Ovary (tissue), 7 donors: ENCODE measurements at regions not wholly inside any gene's neighbourhood (a gene's known extent, or its start where the extent isn't known, plus 50 kb on each side); places are given as distances from the start of the nearest gene placed in this dataset.

Experiments
- DNase-seq, 5 donors: peaks; one replicate each; pipeline ENCODE4 v3.0.0-alpha.2; 2019 to 2020
- H3K27ac ChIP-seq, 2 donors: fragments of 200-600 bp; one replicate each; pipeline versions ENCODE4 v1.5.1 to v1.8.0; 2019 to 2022
- H3K27me3 ChIP-seq: fragments of 200-600 bp; one replicate; pipeline ENCODE4 v1.8.0; 2022
- H3K36me3 ChIP-seq: fragments of 200-600 bp; sonication (generic); one replicate; pipeline ENCODE4 v1.5.1; 2019
- H3K4me1 ChIP-seq: one replicate; pipeline ENCODE4 v1.8.1; 2013; ENCODE audit warnings: mild to moderate bottlenecking, moderate library complexity; ENCODE audit not compliant: insufficient read depth
- H3K4me3 ChIP-seq: fragments of 200-600 bp; sonication (generic); one replicate; pipeline ENCODE4 v1.5.1; 2017
- H3K9me3 ChIP-seq, 2 donors: fragments of 200-600 bp in 1 of 2; sonication (generic) in 1 of 2; one replicate each; pipeline versions ENCODE4 v1.5.1 to v1.8.1; 2013 to 2019; ENCODE audit warnings: mild to moderate bottlenecking in 1 of 2, moderate library complexity in 1 of 2
- EP300 ChIP-seq: sonication (generic); formaldehyde crosslinking; IDR thresholded peaks from one replicate; pipeline ENCODE4 v1.6.1; 2017; ENCODE audit warnings: antibody characterized with exemption
- POLR2A ChIP-seq: fragments of 450-650 bp; IDR thresholded peaks from one replicate; pipeline ENCODE4 v1.6.1; 2017; ENCODE audit warnings: antibody characterized with exemption, mild to moderate bottlenecking, moderate library complexity
- WGBS, 3 donors: extraction: QIAGEN DNeasy Blood & Tissue Kit in 1 of 3; methylation state at CpG; one replicate each; pipeline versions ENCODE4 v1.1.5 to v1.1.7; 2013 to 2017; 5-methylcytosine and 5-hydroxymethylcytosine counted together
- intact Hi-C, 4 donors: fragments of 100-400 bp; cut with DNase I; formaldehyde crosslinking; loops; one replicate each; pipeline versions ENCODE4 v1.11.0 to v1.15.1; 2022 to 2023
- TF ChIP-seq, protein P1 (sequence below), 3 donors: fragments of 450-650 bp in 2 of 3; fragments of 200-600 bp in 1 of 3; IDR thresholded peaks; one replicate each; pipeline versions ENCODE4 v1.5.1 to v1.8.0; 2016 to 2022; ENCODE audit warnings: antibody characterized with exemption in 3 of 3, mild to moderate bottlenecking in 1 of 3
- donor health status: DM: no; HTN: no; CAD: no; lungs with moderate emphysema.
- donor health status: DM: no; HTN: no; CAD: no.
- donor health status: Bipolar disorder and iron deficiency.
- donor health status: DM: no; HTN: no; CAD: no.
- donor health status: DM: yes; HTN: yes; CAD: no.

DNA sequence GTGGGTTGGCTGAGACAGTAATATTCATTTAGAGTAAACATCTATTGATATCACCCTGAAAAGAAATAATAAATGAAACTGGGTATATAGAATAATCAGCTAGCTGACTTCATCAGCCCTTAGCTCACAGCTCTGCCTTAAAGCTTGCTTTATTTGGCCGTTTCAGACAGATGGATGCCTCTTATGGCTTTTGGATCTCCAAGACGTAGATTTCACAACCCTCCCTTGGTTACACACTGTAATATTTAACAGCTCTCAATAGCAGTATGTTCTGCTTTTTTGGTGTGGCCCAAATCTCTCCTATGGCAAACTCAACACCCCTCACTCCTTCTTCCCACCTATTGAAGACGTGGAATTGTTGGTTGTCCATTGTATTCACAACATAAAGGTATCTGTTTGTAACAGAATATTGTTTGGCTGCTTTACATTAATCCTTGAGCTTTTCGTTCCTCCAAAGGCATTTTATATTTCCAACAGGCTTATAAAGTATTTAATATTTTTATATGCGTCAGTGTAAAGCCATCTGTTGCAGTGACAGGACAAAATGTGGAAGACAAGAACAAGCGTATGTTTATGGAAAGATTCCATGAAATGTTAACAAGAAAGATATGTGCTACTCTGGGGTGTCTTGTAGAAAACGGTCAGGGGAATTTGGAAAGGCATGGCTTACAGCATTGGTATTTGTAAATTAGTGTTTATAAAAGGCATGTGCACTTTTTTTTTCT lies 837.0 kb upstream of the RBFOX1 start:
- H3K27ac ChIP-seq = no peak overlapping the region
- H3K36me3 ChIP-seq = no peaks in the 10 kb centered on the region
- no peak overlapping the region for H3K4me3 ChIP-seq
- WGBS, 3 donors = 65 to 79% (median 67%) methylated on average over 7 of the region's 7 CpGs
- TF ChIP-seq, protein P1, sequence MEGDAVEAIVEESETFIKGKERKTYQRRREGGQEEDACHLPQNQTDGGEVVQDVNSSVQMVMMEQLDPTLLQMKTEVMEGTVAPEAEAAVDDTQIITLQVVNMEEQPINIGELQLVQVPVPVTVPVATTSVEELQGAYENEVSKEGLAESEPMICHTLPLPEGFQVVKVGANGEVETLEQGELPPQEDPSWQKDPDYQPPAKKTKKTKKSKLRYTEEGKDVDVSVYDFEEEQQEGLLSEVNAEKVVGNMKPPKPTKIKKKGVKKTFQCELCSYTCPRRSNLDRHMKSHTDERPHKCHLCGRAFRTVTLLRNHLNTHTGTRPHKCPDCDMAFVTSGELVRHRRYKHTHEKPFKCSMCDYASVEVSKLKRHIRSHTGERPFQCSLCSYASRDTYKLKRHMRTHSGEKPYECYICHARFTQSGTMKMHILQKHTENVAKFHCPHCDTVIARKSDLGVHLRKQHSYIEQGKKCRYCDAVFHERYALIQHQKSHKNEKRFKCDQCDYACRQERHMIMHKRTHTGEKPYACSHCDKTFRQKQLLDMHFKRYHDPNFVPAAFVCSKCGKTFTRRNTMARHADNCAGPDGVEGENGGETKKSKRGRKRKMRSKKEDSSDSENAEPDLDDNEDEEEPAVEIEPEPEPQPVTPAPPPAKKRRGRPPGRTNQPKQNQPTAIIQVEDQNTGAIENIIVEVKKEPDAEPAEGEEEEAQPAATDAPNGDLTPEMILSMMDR (IDR thresholded peaks at IDR 0.05) = no peak
- TF ChIP-seq EP300 = no peak
- no peak for TF ChIP-seq POLR2A
- no peak for DNase-seq
- intact Hi-C loops = no loop called here
- no peaks in the 10 kb centered on the region for H3K27me3 ChIP-seq
- no peaks in the 10 kb centered on the region for H3K9me3 ChIP-seq
- H3K4me1 ChIP-seq = no peaks in the 10 kb centered on the region

GRCh38 chr16:6494716-6495115 lies 837.9 kb upstream of the RBFOX1 start:
- H3K4me3 ChIP-seq = no peak overlapping the region
- TF ChIP-seq, protein P1 (IDR thresholded peaks at IDR 0.05) = no peak
- no peak for TF ChIP-seq POLR2A
- no peak for TF ChIP-seq EP300
- no peaks in the 10 kb centered on the region for H3K36me3 ChIP-seq

GRCh38 chr16:6493555-6493954 lies 839.1 kb upstream of the RBFOX1 start:
- intact Hi-C loops = no loop called here
- no peak overlapping the region for H3K27ac ChIP-seq
- no peaks in the 10 kb centered on the region for H3K36me3 ChIP-seq
- WGBS, 3 donors = 78 to 82% (median 82%) methylated on average over 6 of the region's 6 CpGs
- no peak for TF ChIP-seq EP300
- no peaks in the 10 kb centered on the region for H3K9me3 ChIP-seq
- H3K4me1 ChIP-seq = no peaks in the 10 kb centered on the region
- no peaks in the 10 kb centered on the region for H3K27me3 ChIP-seq
- DNase-seq = no peak
- H3K4me3 ChIP-seq = no peak overlapping the region

More at GRCh38 chr16:6494716-6495115, 837.9 kb upstream of the RBFOX1 start:
- H3K27ac ChIP-seq = no peak overlapping the region
- H3K9me3 ChIP-seq = no peaks in the 10 kb centered on the region
- intact Hi-C loops = no loop called here
- no peaks in the 10 kb centered on the region for H3K27me3 ChIP-seq
- H3K4me1 ChIP-seq = no peaks in the 10 kb centered on the region
- WGBS, 3 donors = 87 to 91% (median 89%) methylated on average over 6 of the region's 6 CpGs
- no peak for DNase-seq

DNA sequence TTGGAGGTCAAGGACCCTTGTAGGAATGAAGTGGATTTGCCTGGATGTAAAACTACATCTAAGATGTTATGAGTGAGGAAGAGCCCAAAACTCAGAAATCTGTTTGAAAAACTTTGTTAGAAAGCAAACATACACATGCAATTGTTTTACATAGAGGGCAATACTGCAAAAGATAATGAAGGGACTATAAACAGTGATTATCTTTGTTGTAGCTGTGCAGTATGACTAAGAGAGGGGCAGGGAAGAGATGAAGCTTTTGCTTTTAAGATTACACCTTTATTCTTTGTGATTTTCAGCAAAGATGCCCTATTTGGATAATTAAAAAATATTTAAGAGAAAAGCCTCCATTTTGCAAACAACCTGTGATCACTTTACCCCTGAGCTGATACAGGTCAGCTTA lies 839.9 kb upstream of the RBFOX1 start:
- TF ChIP-seq, protein P1 (IDR thresholded peaks at IDR 0.05) = no peak
- no peak for TF ChIP-seq EP300
- TF ChIP-seq POLR2A = no peak
- Histone ChIP-seq H3K27ac (no peak overlapping the region), H3K4me1 (no peaks in the 10 kb centered on the region), H3K36me3 (no peaks in the 10 kb centered on the region), H3K4me3 (no peak overlapping the region), H3K27me3 (no peaks in the 10 kb centered on the region), H3K9me3 (no peaks in the 10 kb centered on the region)
- intact Hi-C loops = no loop called here
- no peak for DNase-seq

DNA sequence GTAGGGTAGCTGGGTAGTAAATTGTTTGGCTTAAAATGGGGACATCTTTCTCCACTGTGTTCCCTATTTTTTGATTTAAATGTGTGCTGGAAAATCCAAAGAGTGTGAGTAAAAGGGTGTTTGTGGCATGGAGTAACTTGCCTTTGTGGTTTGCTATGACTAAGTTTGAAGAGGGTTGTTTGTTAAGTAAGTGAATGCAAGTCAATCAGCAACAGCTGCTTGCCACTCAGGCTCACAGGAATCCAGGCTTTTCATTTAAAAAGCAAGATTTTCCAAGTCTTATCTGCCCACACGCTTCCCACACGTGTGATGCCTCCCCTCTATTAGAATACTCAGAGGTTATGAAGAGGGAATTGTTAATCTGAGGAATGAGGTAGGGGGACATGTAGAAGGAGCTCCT lies 847.7 kb upstream of the RBFOX1 start:
- no peak for DNase-seq
- Histone ChIP-seq H3K36me3 (no peaks in the 10 kb centered on the region), H3K27me3 (no peaks in the 10 kb centered on the region), H3K4me1 (no peaks in the 10 kb centered on the region), H3K27ac (no peak overlapping the region), H3K9me3 (no peaks in the 10 kb centered on the region), H3K4me3 (no peak overlapping the region)
- TF ChIP-seq EP300 = no peak
- no peak for TF ChIP-seq POLR2A
- TF ChIP-seq, protein P1 (IDR thresholded peaks at IDR 0.05) = no peak
- intact Hi-C loops = no loop called here
- 0 to 12% (median 5%) methylated on average over 2 of the region's 2 CpGs for WGBS, 3 donors
